GM23338 (cell line): ENCODE measurements at regions not wholly inside any gene's neighbourhood (a gene's known extent, or its start where the extent isn't known, plus 50 kb on each side); places are given as distances from the start of the nearest gene placed in this dataset. TPM values are rescaled to one million over a fixed set of nuclear protein-coding genes. Genes with fewer than 3 reads are reported as not detected.

Experiments used
- small RNA-seq: library from RNA; depleted of rRNA; stranded (forward); fragments of <200 nt; gene quantifications from one replicate; pipeline ENCODE3, GENCODE V24; 2014; ENCODE audit warnings: low replicate concordance

Small RNA genes in the stretch of these regions (small RNA-seq; reads per million reads assigned to genes)
- gene MTND5P40 (not detected), gene RF01182 (not detected), gene RN7SKP139 (not detected), gene RNU6-1014P (not detected)
